GM19397 (cell line): ENCODE measurements at regions not wholly inside any gene's neighbourhood (a gene's known extent, or its start where the extent isn't known, plus 50 kb on each side); places are given as distances from the start of the nearest gene placed in this dataset.

Experiments used
- ATAC-seq: cut with Tn5 transposase; IDR thresholded peaks from one replicate; pipeline ENCODE4 v1.9.1; 2021; ENCODE audit warnings: mild to moderate bottlenecking, moderate library complexity; ENCODE audit not compliant: unreplicated experiment

GRCh38 chr14:65243766-65244442 lies 141.6 kb upstream of the MAX start:
- ATAC-seq = no peak

- ATAC-seq = no peak
Measured at GRCh38 chr14:65249471-65250161, 147.3 kb upstream of the MAX start.

GRCh38 chr14:65250162-65250495 lies 147.8 kb upstream of the MAX start:
- no peak for ATAC-seq

- ATAC-seq = no peak
Measured at GRCh38 chr14:65251213-65251612, 148.9 kb upstream of the MAX start.

- no peak for ATAC-seq
Measured at GRCh38 chr14:65252482-65253255, 150.4 kb upstream of the MAX start.

GRCh38 chr14:65255029-65255545 lies 152.8 kb upstream of the MAX start:
- no peak for ATAC-seq

GRCh38 chr14:65255583-65256461 lies 153.5 kb upstream of the MAX start:
- ATAC-seq = no peak

- no peak for ATAC-seq
Measured at GRCh38 chr14:65256714-65257113, 154.4 kb upstream of the MAX start.

GRCh38 chr14:65257425-65257824 lies 155.1 kb upstream of the FUT8 start:
- ATAC-seq = no peak

GRCh38 chr14:65258391-65258790 lies 154.1 kb upstream of the FUT8 start:
- ATAC-seq = no peak

- ATAC-seq = no peak
Measured at GRCh38 chr14:65259000-65259399, 153.5 kb upstream of the FUT8 start.

GRCh38 chr14:65260786-65261185 lies 151.7 kb upstream of the FUT8 start:
- no peak for ATAC-seq

- ATAC-seq = no peak
Measured at GRCh38 chr14:65261425-65261920, 151.1 kb upstream of the FUT8 start.

- no peak for ATAC-seq
Measured at GRCh38 chr14:65261946-65262345, 150.6 kb upstream of the FUT8 start.

- no peak for ATAC-seq
Measured at GRCh38 chr14:65263177-65263788, 149.2 kb upstream of the FUT8 start.

- no peak for ATAC-seq
Measured at GRCh38 chr14:65267856-65268255, 144.7 kb upstream of the FUT8 start.

- no peak for ATAC-seq
Measured at GRCh38 chr14:65268594-65268993, 143.9 kb upstream of the FUT8 start.

GRCh38 chr14:65269732-65270131 lies 142.8 kb upstream of the FUT8 start:
- ATAC-seq = no peak

GRCh38 chr14:65277027-65277426 lies 135.5 kb upstream of the FUT8 start:
- no peak for ATAC-seq

GRCh38 chr14:65277580-65278270 lies 134.8 kb upstream of the FUT8 start:
- no peak for ATAC-seq
